Ishikawa (cell line): ENCODE measurements at regions not wholly inside any gene's neighbourhood (a gene's known extent, or its start where the extent isn't known, plus 50 kb on each side); places are given as distances from the start of the nearest gene placed in this dataset.

Source experiments
- EP300 ChIP-seq: IDR thresholded peaks from 2 replicates; pipeline ENCODE4 v1.6.1; 2012; ENCODE audit warnings: borderline replicate concordance
- MAX ChIP-seq: IDR thresholded peaks from 2 replicates; pipeline ENCODE4 v1.6.1; 2012
- REST ChIP-seq: IDR thresholded peaks from 2 replicates; pipeline ENCODE4 v1.6.1; 2012; ENCODE audit warnings: low read depth, mild to moderate bottlenecking
- TAF1 ChIP-seq: IDR thresholded peaks from 2 replicates; pipeline ENCODE4 v1.6.1; 2012; ENCODE audit warnings: low read depth, mild to moderate bottlenecking
- USF1 ChIP-seq: IDR thresholded peaks from 2 replicates; pipeline ENCODE4 v1.6.1; 2012

GRCh38 chr3:72295962-72296450, 511.1 kb upstream of the PROK2 start:
- TF ChIP-seq EP300 (no peak), TAF1 (no peak), MAX (no peak), USF1 (no peak), REST (no peak)
